Neural progenitor cell (in vitro differentiated cells): ENCODE measurements at regions not wholly inside any gene's neighbourhood (a gene's known extent, or its start where the extent isn't known, plus 50 kb on each side); places are given as distances from the start of the nearest gene placed in this dataset.
"Not testable (repeated sequence)": the region's sequence is repeated elsewhere in the genome, so short reads cannot be mapped to it uniquely, and the experiment has no call there.

Experiments
- DNase-seq: peaks from one replicate; pipeline ENCODE4 v3.0.0-alpha.2; 2016; ENCODE audit warnings: low spot score
- H2AFZ ChIP-seq: fragments of 200-600 bp; sonication (generic); replicated peaks from 2 replicates; pipeline ENCODE4 v1.6.1; 2016; ENCODE audit warnings: antibody characterized with exemption
- H3F3A ChIP-seq: fragments of 200-600 bp; sonication (generic); 2 replicates; pipeline ENCODE4 v1.6.1; 2016; ENCODE audit warnings: antibody characterized with exemption, low read depth
- H3K27ac ChIP-seq: fragments of 200-600 bp; sonication (generic); 2 replicates; pipeline ENCODE4 v1.5.1; 2016; ENCODE audit warnings: mild to moderate bottlenecking
- H3K27me3 ChIP-seq: fragments of 200-600 bp; sonication (generic); 2 replicates; pipeline ENCODE4 v1.6.1; 2016; ENCODE audit warnings: mild to moderate bottlenecking, moderate library complexity
- H3K36me3 ChIP-seq: fragments of 200-600 bp; sonication (generic); 2 replicates; pipeline ENCODE4 v1.5.1; 2016
- H3K4me1 ChIP-seq: fragments of 200-600 bp; sonication (generic); 2 replicates; pipeline ENCODE4 v1.6.1; 2016; ENCODE audit warnings: mixed run types
- H3K4me2 ChIP-seq: fragments of 200-600 bp; sonication (generic); 2 replicates; pipeline ENCODE4 v1.6.1; 2016
- H3K4me3 ChIP-seq: fragments of 200-600 bp; sonication (generic); 2 replicates; pipeline ENCODE4 v1.5.1; 2016
- H3K79me2 ChIP-seq: fragments of 200-600 bp; sonication (generic); 2 replicates; pipeline ENCODE4 v1.6.1; 2016; ENCODE audit warnings: low read depth
- H3K9ac ChIP-seq: fragments of 200-600 bp; sonication (generic); 2 replicates; pipeline ENCODE4 v1.6.1; 2016
- H3K9me3 ChIP-seq: fragments of 200-600 bp; sonication (generic); 2 replicates; pipeline ENCODE4 v1.5.1; 2016; ENCODE audit warnings: low read depth
- H4K20me1 ChIP-seq: fragments of 200-600 bp; sonication (generic); 2 replicates; pipeline ENCODE4 v1.6.1; 2016; ENCODE audit warnings: low read depth
- H3K27ac Mint-ChIP-seq: 3 replicates; pipeline ENCODE4 v1.8.0; 2021; ENCODE audit warnings: mixed read lengths
- H3K27me3 Mint-ChIP-seq: 2 replicates; pipeline ENCODE4 v1.8.0; 2022; ENCODE audit warnings: low read depth, mild to moderate bottlenecking, inconsistent platforms, moderate library complexity, mixed read lengths; ENCODE audit not compliant: insufficient read depth
- H3K36me3 Mint-ChIP-seq: 3 replicates; pipeline ENCODE4 v1.8.0; 2021; ENCODE audit warnings: mixed read lengths
- H3K4me1 Mint-ChIP-seq: 3 replicates; pipeline ENCODE4 v1.8.0; 2021; ENCODE audit warnings: mixed read lengths
- H3K4me3 Mint-ChIP-seq: 3 replicates; pipeline ENCODE4 v1.8.0; 2021; ENCODE audit warnings: mild to moderate bottlenecking, moderate library complexity, mixed read lengths
- H3K9me3 Mint-ChIP-seq: 3 replicates; pipeline ENCODE4 v1.8.0; 2020; ENCODE audit warnings: mixed read lengths
- CTCF ChIP-seq: fragments of 200-600 bp; sonication (generic); IDR thresholded peaks from 2 replicates; pipeline ENCODE4 v1.5.1; 2017; ENCODE audit warnings: antibody characterized with exemption, mild to moderate bottlenecking
- EZH2 ChIP-seq: fragments of 200-600 bp; sonication (generic); IDR thresholded peaks from 2 replicates; pipeline ENCODE4 v1.6.1; 2017; ENCODE audit warnings: antibody characterized with exemption, mild to moderate bottlenecking, moderate library complexity
- EZH2phosphoT487 ChIP-seq: fragments of 200-600 bp; sonication (generic); IDR thresholded peaks from 2 replicates; pipeline ENCODE4 v1.6.1; 2017; ENCODE audit warnings: antibody characterized with exemption

- Mint-ChIP-seq H3K36me3 (no peaks in the 10 kb centered on the region), H3K27me3 (peaks cover 8% of the 10 kb centered on the region), H3K9me3 (peaks cover 30% of the 10 kb centered on the region), H3K4me3 (no peak overlapping the region), H3K4me1 (no peaks in the 10 kb centered on the region), H3K27ac (no peak overlapping the region)
- Histone ChIP-seq H3K4me2 (no peak overlapping the region), H3K4me3 (no peak overlapping the region), H3K79me2 (no peaks in the 10 kb centered on the region), H3K9ac (no peak overlapping the region), H3F3A (no peaks in the 10 kb centered on the region), H3K27me3 (no peaks in the 10 kb centered on the region), H3K36me3 (no peaks in the 10 kb centered on the region), H3K9me3 (no peaks in the 10 kb centered on the region), H2AFZ (no peak overlapping the region), H3K4me1 (no peaks in the 10 kb centered on the region), H3K27ac (no peak overlapping the region), H4K20me1 (no peaks in the 10 kb centered on the region)
- DNase-seq = no peak
- TF ChIP-seq CTCF (no peak), EZH2phosphoT487 (no peak), EZH2 (no peak)
These were observed 638.5 kb downstream of the TBC1D22A start for GRCh38 chr22:47400701-47401591.

GRCh38 chr22:47400131-47400530, 637.7 kb downstream of the TBC1D22A start:
- H2AFZ ChIP-seq, DNase-seq, H3K9ac ChIP-seq, H3K36me3 ChIP-seq, H3K4me1 ChIP-seq, H3K4me2 ChIP-seq, H3F3A ChIP-seq, H3K79me2 ChIP-seq, H4K20me1 ChIP-seq, H3K36me3 Mint-ChIP-seq, H3K27ac ChIP-seq, H3K27ac Mint-ChIP-seq, H3K4me3 Mint-ChIP-seq, H3K27me3 Mint-ChIP-seq, H3K4me3 ChIP-seq, H3K4me1 Mint-ChIP-seq, H3K27me3 ChIP-seq, H3K9me3 ChIP-seq: not testable (repeated sequence)
- peaks cover 28% of the 10 kb centered on the region for H3K9me3 Mint-ChIP-seq

GRCh38 chr22:47398921-47399790, 636.7 kb downstream of the TBC1D22A start:
- Histone ChIP-seq H3K27ac (no peak overlapping the region), H2AFZ (no peak overlapping the region), H3K9ac (no peak overlapping the region), H3F3A (no peaks in the 10 kb centered on the region), H3K4me1 (no peaks in the 10 kb centered on the region), H3K79me2 (no peaks in the 10 kb centered on the region), H3K27me3 (no peaks in the 10 kb centered on the region), H4K20me1 (no peaks in the 10 kb centered on the region), H3K4me3 (no peak overlapping the region), H3K9me3 (no peaks in the 10 kb centered on the region), H3K4me2 (no peak overlapping the region), H3K36me3 (no peaks in the 10 kb centered on the region)
- H3K27me3 Mint-ChIP-seq = peaks cover 12% of the 10 kb centered on the region
- no peak for TF ChIP-seq EZH2
- TF ChIP-seq EZH2phosphoT487 = no peak
- TF ChIP-seq CTCF = no peak
- peaks cover 27% of the 10 kb centered on the region for H3K9me3 Mint-ChIP-seq
- H3K4me1 Mint-ChIP-seq = no peaks in the 10 kb centered on the region
- no peak overlapping the region for H3K4me3 Mint-ChIP-seq
- no peak for DNase-seq
- H3K36me3 Mint-ChIP-seq = no peaks in the 10 kb centered on the region
- no peak overlapping the region for H3K27ac Mint-ChIP-seq
